ENCODE measurements at regions not wholly inside any gene's neighbourhood (a gene's known extent, or its start where the extent isn't known, plus 50 kb on each side); places are given as distances from the start of the nearest gene placed in this dataset.

- Histone ChIP-seq H2BK15ac (ENCODE audit: low read depth, low read length) (no peak overlapping the region), H2BK120ac (ENCODE audit: low read depth, low read length, poor library complexity, severe bottlenecking) (no peak overlapping the region), H2AFZ (ENCODE audit: low read length) (peak overlapping the region; percentile 82), H2BK12ac (ENCODE audit: insufficient read length, low read depth, low read length) (no peak overlapping the region), H3K56ac (ENCODE audit: insufficient read length, low read depth, low read length) (no peak overlapping the region), H4K91ac (ENCODE audit: insufficient read length, low read depth, low read length) (no peak overlapping the region), H2BK20ac (ENCODE audit: low read depth, low read length, poor library complexity, severe bottlenecking) (no peak overlapping the region), H2BK5ac (ENCODE audit: insufficient read length, low read length) (no peak overlapping the region), H3T11ph (ENCODE audit: low read length) (no peak overlapping the region), H3K14ac (ENCODE audit: insufficient read depth, low read length) (no peak overlapping the region), H3K23ac (ENCODE audit: insufficient read length, low read depth, low read length) (no peak overlapping the region), H3K23me2 (ENCODE audit: insufficient read length, low read depth, low read length, poor library complexity, severe bottlenecking) (no peaks in the 10 kb centered on the region), H3K4me2 (ENCODE audit: insufficient read depth, insufficient read length, low read length) (no peak overlapping the region), H3K9ac (ENCODE audit: extremely low read depth, insufficient read length, low read length) (no peak overlapping the region), H4K8ac (replicated peaks; ENCODE audit: insufficient read length, low read depth, low read length) (no peak overlapping the region), H3K18ac (ENCODE audit: insufficient read length, low read depth, low read length) (no peak overlapping the region), H3K27ac (ENCODE audit: insufficient read length, low read depth, low read length) (no peak overlapping the region), H3K79me2 (ENCODE audit: insufficient read depth, low read length) (no peaks in the 10 kb centered on the region), H3K79me1 (ENCODE audit: insufficient read depth, low read depth, low read length, poor library complexity, severe bottlenecking) (no peaks in the 10 kb centered on the region), H2AK5ac (ENCODE audit: insufficient read length, low read length) (no peak overlapping the region), H3K4ac (ENCODE audit: low read depth, low read length) (no peak overlapping the region), H3K27me3 (ENCODE audit: insufficient read depth, low read length) (no peaks in the 10 kb centered on the region), H4K20me1 (ENCODE audit: control insufficient read depth, insufficient read depth, insufficient read length) (no peaks in the 10 kb centered on the region), H3K9me3 (ENCODE audit: control insufficient read depth, low read depth, low read length) (no peaks in the 10 kb centered on the region), H4K5ac (ENCODE audit: insufficient read length, low read depth, low read length) (no peak overlapping the region), H3K4me1 (ENCODE audit: insufficient read depth, low read length) (peaks cover 2% of the 10 kb centered on the region; the same call in 1 of the 2 replicates)
- Mint-ChIP-seq H3K27me3 (ENCODE audit: low read depth) (peaks cover 7% of the 10 kb centered on the region), H3K27ac (peak overlapping the region in 1 of 3 experiments; percentile 44; a peak in 1 of 7 replicates), H3K36me3 (ENCODE audit: insufficient read depth in 1 of 3, low read depth in 3 of 3) (no peaks in the 10 kb centered on the region), H3K4me3 (no peak overlapping the region; a peak in 1 of 5 replicates), H3K4me1 (peaks cover 37% of the 10 kb centered on the region in 2 experiments), H3K9me3 (no peaks in the 10 kb centered on the region; a peak in 1 of 5 replicates)
- peak; percentile 83 for DNase-seq
- WGBS (ENCODE audit: extremely low coverage, insufficient read length, low lambda C conversion rate), result no CpG with 5 or more reads among the region's 18 CpGs
- TF ChIP-seq CTCF (conservative IDR thresholded peaks at IDR 0.05), result peak; percentile 95
Observed at GRCh38 chr6:53725791-53726575, 60.4 kb upstream of the KLHL31 start.
